ENCODE measurements at regions not wholly inside any gene's neighbourhood (a gene's known extent, or its start where the extent isn't known, plus 50 kb on each side); places are given as distances from the start of the nearest gene placed in this dataset.

GRCh38 chr7:25314094-25314730 is 85.9 kb upstream of the NPVF start:
- no peaks in the 10 kb centered on the region for H3K9me3 ChIP-seq (ENCODE audit: control insufficient read depth, low read length)
- no peaks in the 10 kb centered on the region for H3K4me1 ChIP-seq (ENCODE audit: control insufficient read depth, insufficient read depth, low read length)
- WGBS, 2 experiments = 92 to 97% methylated on average over 5 of the region's 5 CpGs
- no peak overlapping the region for H3K27ac ChIP-seq (ENCODE audit: insufficient read depth, low read depth, low read length, poor library complexity, severe bottlenecking)
- no peaks in the 10 kb centered on the region for H3K27me3 ChIP-seq (ENCODE audit: control insufficient read depth, insufficient read depth, low read length, poor library complexity, severe bottlenecking)
- no peaks in the 10 kb centered on the region for H3K36me3 ChIP-seq (ENCODE audit: control insufficient read depth, insufficient read depth, low read length)
- H3K4me3 ChIP-seq (ENCODE audit: insufficient read depth, low read depth, low read length) = no peak overlapping the region

GRCh38 chr7:25314731-25315267 is 86.5 kb upstream of the NPVF start:
- WGBS, 2 experiments = 94 to 95% methylated on average over 9 of the region's 10 CpGs
- H3K27ac ChIP-seq (ENCODE audit: insufficient read depth, low read depth, low read length, poor library complexity, severe bottlenecking) = no peak overlapping the region

GRCh38 chr7:25316366-25316765 is 88.1 kb upstream of the NPVF start:
- no peaks in the 10 kb centered on the region for H3K4me1 ChIP-seq (ENCODE audit: control insufficient read depth, insufficient read depth, low read length)
- no peaks in the 10 kb centered on the region for H3K36me3 ChIP-seq (ENCODE audit: control insufficient read depth, insufficient read depth, low read length)
- H3K27ac ChIP-seq (ENCODE audit: insufficient read depth, low read depth, low read length, poor library complexity, severe bottlenecking) = no peak overlapping the region
- H3K9me3 ChIP-seq (ENCODE audit: control insufficient read depth, low read length) = no peaks in the 10 kb centered on the region
- no peak overlapping the region for H3K4me3 ChIP-seq (ENCODE audit: insufficient read depth, low read depth, low read length)
- 88 to 89% methylated on average over 2 of the region's 2 CpGs for WGBS, 2 experiments
- no peaks in the 10 kb centered on the region for H3K27me3 ChIP-seq (ENCODE audit: control insufficient read depth, insufficient read depth, low read length, poor library complexity, severe bottlenecking)

More at GRCh38 chr7:25314731-25315267, 86.5 kb upstream of the NPVF start:
- Histone ChIP-seq H3K27me3 (ENCODE audit: control insufficient read depth, insufficient read depth, low read length, poor library complexity, severe bottlenecking) (no peaks in the 10 kb centered on the region), H3K9me3 (ENCODE audit: control insufficient read depth, low read length) (no peaks in the 10 kb centered on the region), H3K36me3 (ENCODE audit: control insufficient read depth, insufficient read depth, low read length) (no peaks in the 10 kb centered on the region), H3K4me3 (ENCODE audit: insufficient read depth, low read depth, low read length) (no peak overlapping the region), H3K4me1 (ENCODE audit: control insufficient read depth, insufficient read depth, low read length) (no peaks in the 10 kb centered on the region)

- no peaks in the 10 kb centered on the region for H3K27me3 ChIP-seq (ENCODE audit: control insufficient read depth, insufficient read depth, low read length, poor library complexity, severe bottlenecking)
- H3K4me3 ChIP-seq (ENCODE audit: insufficient read depth, low read depth, low read length) = no peak overlapping the region
- 100% methylated on average over 1 of the region's 1 CpG; no CpG with 5 or more reads in 1 of the 2 experiments for WGBS, 2 experiments
- H3K36me3 ChIP-seq (ENCODE audit: control insufficient read depth, insufficient read depth, low read length) = no peaks in the 10 kb centered on the region
- H3K9me3 ChIP-seq (ENCODE audit: control insufficient read depth, low read length) = no peaks in the 10 kb centered on the region
- H3K27ac ChIP-seq (ENCODE audit: insufficient read depth, low read depth, low read length, poor library complexity, severe bottlenecking) = no peak overlapping the region
- H3K4me1 ChIP-seq (ENCODE audit: control insufficient read depth, insufficient read depth, low read length) = peaks cover 3% of the 10 kb centered on the region
Observed at GRCh38 chr7:25318047-25318446, 89.8 kb upstream of the NPVF start.

- Histone ChIP-seq H3K4me3 (ENCODE audit: insufficient read depth, low read depth, low read length) (no peak overlapping the region), H3K27ac (ENCODE audit: insufficient read depth, low read depth, low read length, poor library complexity, severe bottlenecking) (no peak overlapping the region), H3K27me3 (ENCODE audit: control insufficient read depth, insufficient read depth, low read length, poor library complexity, severe bottlenecking) (no peaks in the 10 kb centered on the region), H3K4me1 (ENCODE audit: control insufficient read depth, insufficient read depth, low read length) (peaks cover 3% of the 10 kb centered on the region), H3K36me3 (ENCODE audit: control insufficient read depth, insufficient read depth, low read length) (no peaks in the 10 kb centered on the region), H3K9me3 (ENCODE audit: control insufficient read depth, low read length) (no peaks in the 10 kb centered on the region)
- WGBS, 2 experiments = 88 to 95% methylated on average over 1 of the region's 1 CpG
Observed at GRCh38 chr7:25319707-25320106, 91.4 kb upstream of the NPVF start.

GRCh38 chr7:25320791-25321190 is 92.5 kb upstream of the NPVF start:
- WGBS, 2 experiments = 75 to 95% methylated on average over 2 of the region's 2 CpGs
- peaks cover 3% of the 10 kb centered on the region for H3K4me1 ChIP-seq (ENCODE audit: control insufficient read depth, insufficient read depth, low read length)
- no peak overlapping the region for H3K27ac ChIP-seq (ENCODE audit: insufficient read depth, low read depth, low read length, poor library complexity, severe bottlenecking)
- H3K36me3 ChIP-seq (ENCODE audit: control insufficient read depth, insufficient read depth, low read length) = no peaks in the 10 kb centered on the region
- H3K27me3 ChIP-seq (ENCODE audit: control insufficient read depth, insufficient read depth, low read length, poor library complexity, severe bottlenecking) = no peaks in the 10 kb centered on the region
- H3K4me3 ChIP-seq (ENCODE audit: insufficient read depth, low read depth, low read length) = no peak overlapping the region
- H3K9me3 ChIP-seq (ENCODE audit: control insufficient read depth, low read length) = no peaks in the 10 kb centered on the region

- Histone ChIP-seq H3K4me1 (ENCODE audit: control insufficient read depth, insufficient read depth, low read length) (peaks cover 3% of the 10 kb centered on the region), H3K9me3 (ENCODE audit: control insufficient read depth, low read length) (no peaks in the 10 kb centered on the region), H3K27ac (ENCODE audit: insufficient read depth, low read depth, low read length, poor library complexity, severe bottlenecking) (no peak overlapping the region), H3K27me3 (ENCODE audit: control insufficient read depth, insufficient read depth, low read length, poor library complexity, severe bottlenecking) (no peaks in the 10 kb centered on the region), H3K4me3 (ENCODE audit: insufficient read depth, low read depth, low read length) (no peak overlapping the region), H3K36me3 (ENCODE audit: control insufficient read depth, insufficient read depth, low read length) (no peaks in the 10 kb centered on the region)
- WGBS, 2 experiments = 92% methylated on average over 5 of the region's 5 CpGs
Observed at GRCh38 chr7:25321424-25321823, 93.1 kb upstream of the NPVF start.

GRCh38 chr7:25322473-25322872 is 94.2 kb upstream of the NPVF start:
- Histone ChIP-seq H3K27me3 (ENCODE audit: control insufficient read depth, insufficient read depth, low read length, poor library complexity, severe bottlenecking) (no peaks in the 10 kb centered on the region), H3K9me3 (ENCODE audit: control insufficient read depth, low read length) (no peaks in the 10 kb centered on the region), H3K27ac (ENCODE audit: insufficient read depth, low read depth, low read length, poor library complexity, severe bottlenecking) (no peak overlapping the region), H3K36me3 (ENCODE audit: control insufficient read depth, insufficient read depth, low read length) (no peaks in the 10 kb centered on the region), H3K4me3 (ENCODE audit: insufficient read depth, low read depth, low read length) (no peak overlapping the region), H3K4me1 (ENCODE audit: control insufficient read depth, insufficient read depth, low read length) (peaks cover 3% of the 10 kb centered on the region)
- WGBS, 2 experiments = 97 to 99% methylated on average over 3 of the region's 3 CpGs

- Histone ChIP-seq H3K4me3 (ENCODE audit: insufficient read depth, low read depth, low read length) (no peak overlapping the region), H3K9me3 (ENCODE audit: control insufficient read depth, low read length) (no peaks in the 10 kb centered on the region), H3K4me1 (ENCODE audit: control insufficient read depth, insufficient read depth, low read length) (peaks cover 3% of the 10 kb centered on the region), H3K27ac (ENCODE audit: insufficient read depth, low read depth, low read length, poor library complexity, severe bottlenecking) (no peak overlapping the region), H3K27me3 (ENCODE audit: control insufficient read depth, insufficient read depth, low read length, poor library complexity, severe bottlenecking) (no peaks in the 10 kb centered on the region), H3K36me3 (ENCODE audit: control insufficient read depth, insufficient read depth, low read length) (no peaks in the 10 kb centered on the region)
- WGBS, 2 experiments = 100% methylated on average over 1 of the region's 2 CpGs
Observed at GRCh38 chr7:25325186-25325757, 97.0 kb upstream of the NPVF start.

GRCh38 chr7:25326501-25327156 is 98.3 kb upstream of the NPVF start:
- Histone ChIP-seq H3K27me3 (ENCODE audit: control insufficient read depth, insufficient read depth, low read length, poor library complexity, severe bottlenecking) (no peaks in the 10 kb centered on the region), H3K27ac (ENCODE audit: insufficient read depth, low read depth, low read length, poor library complexity, severe bottlenecking) (no peak overlapping the region), H3K36me3 (ENCODE audit: control insufficient read depth, insufficient read depth, low read length) (no peaks in the 10 kb centered on the region), H3K4me3 (ENCODE audit: insufficient read depth, low read depth, low read length) (no peak overlapping the region), H3K9me3 (ENCODE audit: control insufficient read depth, low read length) (no peaks in the 10 kb centered on the region), H3K4me1 (ENCODE audit: control insufficient read depth, insufficient read depth, low read length) (peaks cover 2% of the 10 kb centered on the region)
- 93 to 95% methylated on average over 19 of the region's 19 CpGs for WGBS, 2 experiments
